Ovary (tissue), 3 donors: ENCODE measurements at regions not wholly inside any gene's neighbourhood (a gene's known extent, or its start where the extent isn't known, plus 50 kb on each side); places are given as distances from the start of the nearest gene placed in this dataset.

ENCODE experiments used
- EP300 ChIP-seq: sonication (generic); formaldehyde crosslinking; IDR thresholded peaks from one replicate; pipeline ENCODE4 v1.6.1; 2017; ENCODE audit warnings: antibody characterized with exemption
- POLR2A ChIP-seq: fragments of 450-650 bp; IDR thresholded peaks from one replicate; pipeline ENCODE4 v1.6.1; 2017; ENCODE audit warnings: antibody characterized with exemption, mild to moderate bottlenecking, moderate library complexity
- TF ChIP-seq, protein P1 (sequence below), 3 donors: fragments of 450-650 bp in 2 of 3; fragments of 200-600 bp in 1 of 3; IDR thresholded peaks; one replicate each; pipeline versions ENCODE4 v1.5.1 to v1.8.0; 2016 to 2022; ENCODE audit warnings: antibody characterized with exemption in 3 of 3, mild to moderate bottlenecking in 1 of 3
- donor health status: DM: no; HTN: no; CAD: no.

DNA sequence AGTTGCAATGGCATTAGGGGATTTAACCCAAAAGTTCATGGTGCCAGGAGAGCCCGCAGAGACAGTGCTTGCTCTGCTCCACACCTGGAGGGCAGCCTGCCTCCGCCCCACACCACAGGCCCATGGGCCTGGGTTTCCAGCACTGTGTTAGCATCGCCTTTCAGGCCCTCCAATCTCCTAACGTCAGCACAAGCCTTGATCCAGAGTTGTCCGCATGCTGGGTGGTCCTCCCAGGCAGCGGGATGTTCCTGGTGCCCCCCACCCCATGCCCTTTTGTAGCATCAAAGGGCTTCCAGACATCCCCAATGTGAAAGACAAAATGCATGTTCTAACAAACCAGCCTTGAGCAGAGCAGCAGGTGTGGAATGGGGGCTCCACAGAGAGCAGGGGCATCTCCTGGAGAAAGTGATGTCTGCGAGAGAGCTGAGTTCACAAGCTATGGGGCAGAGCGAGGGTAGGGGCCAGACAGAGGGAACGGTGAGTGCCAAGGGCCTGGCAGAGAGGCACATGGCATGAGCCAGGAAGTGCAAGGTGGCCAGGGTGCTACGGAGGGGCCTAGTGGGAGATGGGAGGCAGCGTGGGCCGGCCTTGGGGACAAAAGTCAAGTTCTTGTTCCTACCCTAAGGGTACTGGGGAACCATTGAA lies 119.2 kb downstream of the CYP26B1 start:
- TF ChIP-seq, protein P1, sequence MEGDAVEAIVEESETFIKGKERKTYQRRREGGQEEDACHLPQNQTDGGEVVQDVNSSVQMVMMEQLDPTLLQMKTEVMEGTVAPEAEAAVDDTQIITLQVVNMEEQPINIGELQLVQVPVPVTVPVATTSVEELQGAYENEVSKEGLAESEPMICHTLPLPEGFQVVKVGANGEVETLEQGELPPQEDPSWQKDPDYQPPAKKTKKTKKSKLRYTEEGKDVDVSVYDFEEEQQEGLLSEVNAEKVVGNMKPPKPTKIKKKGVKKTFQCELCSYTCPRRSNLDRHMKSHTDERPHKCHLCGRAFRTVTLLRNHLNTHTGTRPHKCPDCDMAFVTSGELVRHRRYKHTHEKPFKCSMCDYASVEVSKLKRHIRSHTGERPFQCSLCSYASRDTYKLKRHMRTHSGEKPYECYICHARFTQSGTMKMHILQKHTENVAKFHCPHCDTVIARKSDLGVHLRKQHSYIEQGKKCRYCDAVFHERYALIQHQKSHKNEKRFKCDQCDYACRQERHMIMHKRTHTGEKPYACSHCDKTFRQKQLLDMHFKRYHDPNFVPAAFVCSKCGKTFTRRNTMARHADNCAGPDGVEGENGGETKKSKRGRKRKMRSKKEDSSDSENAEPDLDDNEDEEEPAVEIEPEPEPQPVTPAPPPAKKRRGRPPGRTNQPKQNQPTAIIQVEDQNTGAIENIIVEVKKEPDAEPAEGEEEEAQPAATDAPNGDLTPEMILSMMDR (IDR thresholded peaks at IDR 0.05), result no peak
- TF ChIP-seq EP300 (no peak), POLR2A (no peak)
